ENCODE measurements at regions not wholly inside any gene's neighbourhood (a gene's known extent, or its start where the extent isn't known, plus 50 kb on each side); places are given as distances from the start of the nearest gene placed in this dataset.
"Not testable (repeated sequence)": the region's sequence is repeated elsewhere in the genome, so short reads cannot be mapped to it uniquely, and the experiment has no call there.

GRCh38 chrX:67213686-67214085, 330.1 kb upstream of the AR start:
- not testable (repeated sequence) for DNase-seq (ENCODE audit: low read depth in 2 of 2)

GRCh38 chrX:67207912-67208311, 335.9 kb upstream of the AR start:
- no peak for DNase-seq (ENCODE audit: low read depth in 2 of 2)

GRCh38 chrX:67159437-67159836, 384.4 kb upstream of the AR start:
- DNase-seq (ENCODE audit: low read depth in 2 of 2): no peak

GRCh38 chrX:67114635-67115034, 429.2 kb upstream of the AR start:
- no peak for DNase-seq (ENCODE audit: low read depth in 2 of 2)

DNA sequence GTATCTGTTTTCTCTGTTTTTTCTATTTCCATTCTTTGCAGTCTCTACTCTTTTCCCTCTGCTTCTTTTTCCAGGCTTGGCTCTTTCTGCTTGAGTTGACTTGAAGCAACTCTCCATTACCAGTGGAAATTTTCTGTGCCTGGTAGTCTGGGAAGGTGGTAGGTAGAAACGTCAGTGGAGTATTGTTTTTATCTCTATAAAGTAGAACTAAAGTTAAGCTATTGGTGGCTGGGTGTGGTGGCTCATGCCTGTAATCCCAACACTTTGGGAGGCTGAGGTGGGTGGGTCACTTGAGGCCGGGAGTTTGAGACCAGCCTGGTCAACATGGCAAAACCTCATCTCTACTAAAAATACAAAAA, 438.1 kb upstream of the AR start:
- DNase-seq (ENCODE audit: low read depth in 2 of 2): no peak

DNA sequence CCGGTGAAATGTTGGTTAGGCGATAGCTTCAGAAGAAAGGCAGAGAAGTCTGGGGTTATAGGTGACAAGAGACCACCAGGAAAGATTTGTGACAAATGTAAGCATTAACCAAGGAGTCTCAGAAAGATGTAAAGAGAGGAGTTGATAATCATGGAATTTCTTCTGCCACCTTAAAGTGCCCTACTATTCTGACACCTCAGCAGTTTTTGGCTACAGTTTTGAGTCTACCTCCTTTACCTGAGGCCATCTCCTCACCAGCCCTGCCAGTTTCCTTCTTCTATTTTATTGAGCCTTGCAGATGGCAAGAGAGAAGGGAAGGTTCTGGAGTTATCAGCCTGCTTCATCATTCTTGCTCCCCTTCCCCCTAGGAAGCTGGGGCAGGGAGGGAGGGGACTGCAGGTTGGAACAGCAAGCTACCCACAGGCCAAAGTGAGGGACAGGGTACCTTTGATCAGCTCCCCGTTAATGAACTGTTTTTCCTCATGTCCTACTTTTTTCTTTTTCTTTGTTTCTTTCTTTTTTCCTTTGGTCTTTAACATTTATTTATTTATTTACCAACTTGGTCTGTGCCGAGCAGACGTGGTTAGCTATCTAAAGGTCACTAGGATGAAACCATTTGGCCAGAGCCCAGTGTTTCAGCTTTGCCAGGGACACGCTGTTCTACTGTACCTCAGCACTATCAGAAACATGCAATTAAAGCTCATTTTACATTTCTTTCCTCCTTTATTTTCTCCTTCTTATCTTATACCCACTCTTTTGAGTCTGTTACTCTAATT, 438.7 kb upstream of the AR start:
- no peak for DNase-seq (ENCODE audit: low read depth in 2 of 2)

- no peak for DNase-seq (ENCODE audit: low read depth in 2 of 2)
Measured at GRCh38 chrX:67100031-67100884, 443.6 kb upstream of the AR start.

DNA sequence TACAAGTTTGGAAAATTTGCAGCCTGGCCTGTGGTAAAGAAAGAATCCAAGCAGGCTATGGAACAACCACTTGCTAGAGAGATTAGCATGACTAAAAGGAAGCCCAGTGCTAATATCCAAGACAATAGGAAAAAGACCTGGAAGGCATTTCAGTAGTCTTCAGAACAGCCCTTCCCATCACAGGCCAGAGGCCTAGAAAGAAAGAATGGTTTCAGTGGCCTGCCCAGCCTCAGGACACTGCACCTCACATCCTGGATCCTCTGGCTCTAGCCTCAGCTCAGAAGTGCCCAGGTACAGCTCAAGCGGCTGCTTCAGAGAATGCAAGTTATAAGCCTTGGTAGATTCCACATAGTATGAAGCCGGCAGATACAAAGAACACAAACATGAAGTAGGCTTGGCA, 449.8 kb upstream of the AR start:
- DNase-seq (ENCODE audit: low read depth in 2 of 2): no peak

DNA sequence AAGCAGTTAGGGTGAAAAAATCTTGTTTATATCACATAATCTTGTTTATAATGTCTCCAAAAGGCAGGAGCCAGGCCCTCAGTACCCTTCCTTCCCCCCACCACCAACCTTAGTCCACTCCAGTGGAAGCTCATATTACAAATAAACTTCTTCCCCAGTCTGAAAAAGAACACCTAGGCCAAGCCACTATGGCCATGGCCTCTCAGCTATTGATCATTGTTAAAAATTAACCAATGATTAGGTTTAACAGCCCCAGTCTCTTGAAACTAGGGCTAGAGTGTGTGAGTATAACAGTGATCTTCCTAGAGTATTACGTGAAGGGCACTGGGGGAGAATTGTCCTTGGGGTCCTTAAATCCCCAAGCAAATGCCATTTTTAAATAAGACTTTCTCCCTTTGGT, 411.9 kb upstream of the EDA2R start:
- DNase-seq (ENCODE audit: low read depth in 2 of 2): no peak

DNA sequence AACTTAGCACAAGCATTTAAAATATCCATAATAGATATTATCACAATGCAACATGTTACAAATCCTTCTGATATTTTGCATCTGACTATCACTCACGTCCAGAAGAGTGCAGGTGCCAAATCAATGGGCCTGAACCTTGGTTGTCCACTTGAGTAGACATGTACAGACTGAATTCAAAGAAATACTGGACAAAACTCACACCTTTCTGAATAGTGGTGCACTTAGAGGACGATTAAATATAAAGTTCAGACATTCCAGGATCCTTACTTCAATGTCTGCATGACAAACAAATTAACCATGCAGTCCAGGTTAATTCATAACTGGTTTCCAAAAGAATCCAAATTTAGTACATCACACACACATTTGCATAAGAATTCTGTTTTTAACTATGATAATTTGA, 406.0 kb upstream of the EDA2R start:
- no peak for DNase-seq (ENCODE audit: low read depth in 2 of 2)

DNA sequence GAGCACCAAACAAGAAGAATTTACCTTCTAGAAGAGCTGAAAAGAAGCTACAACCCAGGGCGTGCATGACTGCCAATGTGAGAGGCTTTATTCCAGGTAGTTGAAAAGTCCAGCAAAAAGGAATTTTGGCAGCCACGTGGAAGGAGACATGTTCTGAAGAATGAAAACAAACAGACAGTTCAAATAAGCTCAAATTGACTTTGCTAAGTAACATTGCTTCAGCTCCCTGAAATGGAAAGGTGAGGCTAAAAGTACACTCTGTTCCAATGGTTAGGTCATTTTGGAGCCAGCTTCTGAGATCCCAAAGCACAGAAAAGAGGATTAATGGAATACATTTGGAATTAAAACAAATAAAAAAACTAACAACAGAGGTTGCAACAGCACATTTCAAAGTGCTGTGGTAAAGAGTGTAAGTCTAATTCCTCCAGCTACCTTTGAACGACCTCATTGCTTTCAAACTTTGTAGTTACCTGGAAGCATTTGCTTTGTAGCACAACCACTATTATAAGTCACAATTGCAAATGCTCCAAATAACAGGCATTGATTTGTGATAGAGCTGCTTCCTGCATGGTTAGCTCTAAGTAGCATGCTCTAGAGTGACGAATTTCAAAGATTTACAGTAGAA, 405.3 kb upstream of the EDA2R start:
- DNase-seq (ENCODE audit: low read depth in 2 of 2): no peak

- no peak for DNase-seq (ENCODE audit: low read depth in 2 of 2)
Measured at GRCh38 chrX:67004451-67004850, 365.6 kb upstream of the EDA2R start.

GRCh38 chrX:66994729-66995128, 355.9 kb upstream of the EDA2R start:
- no peak for DNase-seq (ENCODE audit: low read depth in 2 of 2)

- not testable (repeated sequence) for DNase-seq (ENCODE audit: low read depth in 2 of 2)
Measured at GRCh38 chrX:66992077-66992476, 353.2 kb upstream of the EDA2R start.

- no peak for DNase-seq (ENCODE audit: low read depth in 2 of 2)
Measured at GRCh38 chrX:66988331-66988730, 349.5 kb upstream of the EDA2R start.

DNA sequence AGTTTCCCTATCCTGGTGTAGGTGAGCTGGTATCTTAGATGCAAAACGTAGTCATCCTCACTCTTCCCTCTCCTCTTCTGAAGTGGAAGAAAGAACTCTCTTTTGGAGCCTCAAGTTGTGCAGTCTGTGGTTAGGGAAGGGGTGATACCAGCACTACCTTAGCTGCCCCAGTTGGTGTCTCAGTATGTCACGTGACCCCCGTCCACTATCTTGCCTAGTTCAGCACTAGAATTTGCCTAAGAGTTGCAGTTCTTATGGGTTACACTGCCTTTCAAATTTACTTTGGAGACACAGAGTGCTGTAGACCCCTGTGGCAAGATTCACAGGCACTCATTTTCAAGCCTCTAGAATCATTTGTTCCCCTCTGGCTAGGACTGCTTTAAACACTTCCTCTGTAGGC, 322.8 kb upstream of the EDA2R start:
- no peak for DNase-seq (ENCODE audit: low read depth in 2 of 2)

GRCh38 chrX:66931713-66932112, 292.8 kb upstream of the EDA2R start:
- no peak for DNase-seq (ENCODE audit: low read depth in 2 of 2)

- DNase-seq (ENCODE audit: low read depth in 2 of 2): not testable (repeated sequence)
Measured at GRCh38 chrX:66930516-66930915, 291.6 kb upstream of the EDA2R start.

- no peak for DNase-seq (ENCODE audit: low read depth in 2 of 2)
Measured at GRCh38 chrX:66920296-66920695, 281.4 kb upstream of the EDA2R start.

DNA sequence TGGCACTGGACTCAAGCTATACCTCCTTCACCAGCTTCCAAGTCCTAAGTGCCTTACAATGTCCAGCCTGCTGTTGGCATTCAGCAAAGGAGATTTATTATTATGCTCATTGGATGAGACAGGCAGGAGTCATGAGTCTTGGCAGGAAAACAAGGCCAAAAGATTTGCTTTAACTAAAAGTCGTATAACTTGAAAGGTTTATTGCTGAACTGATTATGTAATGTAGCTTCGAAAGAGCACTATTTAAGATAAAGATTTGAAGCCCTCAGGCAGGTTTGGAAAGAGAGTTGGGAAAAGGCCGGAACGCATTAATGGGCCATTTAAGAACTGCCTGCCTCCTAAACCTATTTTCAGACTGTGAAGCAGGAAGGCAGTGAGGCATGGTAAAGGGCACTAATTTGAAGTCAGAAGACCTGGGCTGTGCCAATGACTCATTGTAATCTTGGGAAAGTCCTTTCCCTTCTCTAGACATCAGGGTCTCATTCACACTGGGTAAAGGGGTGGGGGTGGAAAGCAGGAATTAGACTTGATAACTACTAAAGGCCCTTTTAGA, 280.5 kb upstream of the EDA2R start:
- no peak for DNase-seq (ENCODE audit: low read depth in 2 of 2)

DNA sequence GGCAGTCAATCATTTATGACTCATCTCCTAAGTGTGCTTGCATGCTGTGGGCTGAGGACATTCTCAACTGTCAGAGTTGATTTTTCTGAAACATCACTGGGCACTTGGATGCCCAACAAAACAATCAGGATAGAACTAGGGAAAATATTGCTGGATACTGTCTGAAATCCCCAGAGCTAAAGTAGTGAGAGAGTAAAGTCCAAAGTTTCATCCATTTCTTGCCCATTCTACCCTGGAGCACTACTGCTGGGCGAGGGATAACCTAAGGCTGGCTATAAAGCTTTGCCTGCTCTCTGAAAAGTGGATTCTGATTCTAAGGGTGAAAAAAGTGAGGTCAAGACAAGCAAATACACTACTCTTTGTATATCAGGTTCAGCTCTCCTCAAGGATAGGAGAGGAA, 279.6 kb upstream of the EDA2R start:
- no peak for DNase-seq (ENCODE audit: low read depth in 2 of 2)

- no peak for DNase-seq (ENCODE audit: low read depth in 2 of 2)
Measured at GRCh38 chrX:66915893-66916292, 277.0 kb upstream of the EDA2R start.

DNA sequence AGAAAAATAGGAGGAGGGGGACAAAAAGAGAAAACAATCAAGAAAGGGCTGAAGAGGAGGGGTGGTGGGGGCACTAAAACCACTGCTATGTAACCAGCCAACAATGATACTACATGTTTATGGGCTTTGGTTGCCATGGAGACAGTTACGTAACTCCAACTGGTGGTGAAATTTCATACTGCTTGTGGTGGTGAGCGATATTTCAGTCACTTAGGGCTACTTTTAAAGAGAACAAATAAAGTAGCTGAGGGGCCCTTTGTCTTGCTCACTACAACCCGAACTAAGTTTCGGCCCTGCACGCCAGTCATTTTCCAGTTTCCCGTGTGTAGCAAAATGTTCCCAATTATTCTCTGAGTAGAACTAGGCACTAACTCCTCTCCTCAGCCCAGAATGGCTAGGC, 275.2 kb upstream of the EDA2R start:
- no peak for DNase-seq (ENCODE audit: low read depth in 2 of 2)

Data from stimulated activated CD4-positive, alpha-beta T cell treated with anti-CD3 and anti-CD28 coated beads, Interleukin-15, amount 100 ng/mL, for 48 hours (primary cell).